ENCODE measurements at regions not wholly inside any gene's neighbourhood (a gene's known extent, or its start where the extent isn't known, plus 50 kb on each side); places are given as distances from the start of the nearest gene placed in this dataset.

DNA sequence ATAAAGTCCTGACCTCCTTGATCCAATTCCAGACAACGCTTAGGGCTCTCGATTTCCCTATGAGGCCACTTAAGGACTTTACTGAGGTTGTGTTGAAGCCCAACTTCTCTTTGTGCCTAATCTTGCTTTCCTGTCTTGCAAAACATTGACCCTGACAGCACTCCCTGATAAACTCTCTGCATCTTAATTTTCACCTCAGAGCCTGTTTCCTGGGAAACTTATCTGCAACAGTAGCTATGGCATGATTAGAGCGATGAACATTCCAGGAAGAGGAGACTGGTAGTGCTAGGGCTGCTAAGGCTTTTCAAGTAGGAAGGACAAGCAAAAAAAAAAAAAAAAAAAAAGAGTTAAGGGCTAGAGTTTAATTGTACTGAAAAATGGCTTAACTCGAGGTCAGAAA is 118.9 kb downstream of the RGS21 start:
- Histone ChIP-seq H4K8ac (ENCODE audit: extremely low read depth, insufficient read depth, low read length) (no peak overlapping the region), H2BK12ac (ENCODE audit: low read depth, low read length) (no peak overlapping the region), H3K4ac (replicated peaks; ENCODE audit: insufficient read length, low read depth, low read length) (no peak overlapping the region), H2AK5ac (ENCODE audit: low read depth, low read length) (no peak overlapping the region), H3K36me3 (ENCODE audit: control insufficient read depth in 2 of 4, insufficient read depth in 4 of 4, low read length in 3 of 4) (no peaks in the 10 kb centered on the region), H3K4me2 (ENCODE audit: insufficient read depth in 1 of 2, low read depth in 2 of 2, low read length in 2 of 2) (no peak overlapping the region), H3K56ac (replicated peaks; ENCODE audit: insufficient read length, low read depth, low read length) (no peak overlapping the region), H3K27me3 (replicated peaks in 1 of 4; ENCODE audit: control insufficient read depth in 3 of 4, extremely low read depth in 1 of 4, insufficient read depth in 3 of 4, low read length in 3 of 4) (no peaks in the 10 kb centered on the region), H3K18ac (ENCODE audit: extremely low read depth, low read length) (no peak overlapping the region), H4K5ac (ENCODE audit: insufficient read length, low read depth, low read length) (no peak overlapping the region), H2AFZ (ENCODE audit: low read length) (no peak overlapping the region), H2BK5ac (ENCODE audit: low read depth, low read length) (no peak overlapping the region), H3K9me3 (ENCODE audit: insufficient read depth in 2 of 2, low read depth in 1 of 2, low read length in 1 of 2) (peaks cover 8 to 9% of the 10 kb centered on the region in 2 experiments; a peak in 3 of 4 replicates), H2BK15ac (ENCODE audit: low read length) (no peak overlapping the region), H2BK120ac (replicated peaks; ENCODE audit: low read depth, low read length) (no peak overlapping the region), H3K23ac (ENCODE audit: insufficient read length) (no peak overlapping the region), H3K14ac (ENCODE audit: insufficient read length) (no peak overlapping the region), H4K20me1 (replicated peaks in 1 of 2; ENCODE audit: control insufficient read depth in 1 of 2, insufficient read depth in 2 of 2, low read length in 2 of 2) (no peaks in the 10 kb centered on the region), H3K79me1 (ENCODE audit: low read depth, low read length) (no peaks in the 10 kb centered on the region), H3K23me2 (ENCODE audit: low read depth, low read length) (no peaks in the 10 kb centered on the region), H4K91ac (replicated peaks; ENCODE audit: insufficient read length, low read length) (no peak overlapping the region), H3K4me3 (ENCODE audit: extremely low read depth in 1 of 4, insufficient read depth in 2 of 4, low read depth in 3 of 4, low read length in 4 of 4) (no peak overlapping the region), H2BK20ac (ENCODE audit: low read length) (no peak overlapping the region), H3K4me1 (replicated peaks in 1 of 4; ENCODE audit: control insufficient read depth in 3 of 4, insufficient read depth in 4 of 4, low read length in 3 of 4) (no peaks in the 10 kb centered on the region), H3K27ac (ENCODE audit: low read depth, low read length) (no peak overlapping the region), H3K9ac (replicated peaks in 1 of 4; ENCODE audit: extremely low read depth in 1 of 4, low read depth in 3 of 4, low read length in 3 of 4) (no peak overlapping the region), H3K79me2 (ENCODE audit: control insufficient read depth in 1 of 2, insufficient read depth in 2 of 2, low read length in 2 of 2) (no peaks in the 10 kb centered on the region)
- CTCF ChIA-PET (ENCODE audit: partially characterized antibody): no interaction called here
- 95% methylated on average over 4 of the region's 4 CpGs; no CpG with 5 or more reads in 1 of the 2 experiments for WGBS, 2 experiments (ENCODE audit: extremely low coverage in 1 of 2, insufficient coverage in 1 of 2, insufficient read length in 1 of 2, insufficient replicate concordance in 2 of 2, low coverage in 1 of 2, low lambda C conversion rate in 2 of 2, missing lambda C conversion rate in 1 of 2)
- FAIRE-seq (no peak), DNase-seq (ENCODE audit: low read depth in 1 of 2, low spot score in 2 of 2) (no peak)
- POLR2A ChIA-PET (ENCODE audit: partially characterized antibody): no interaction called here
- TF ChIP-seq ASH2L (IDR thresholded peaks at IDR 0.05; ENCODE audit: low read length): no peak
- TF ChIP-seq YY1 (IDR thresholded peaks at IDR 0.05; ENCODE audit: low read depth, low read length): no peak
- TF ChIP-seq, protein P1, sequence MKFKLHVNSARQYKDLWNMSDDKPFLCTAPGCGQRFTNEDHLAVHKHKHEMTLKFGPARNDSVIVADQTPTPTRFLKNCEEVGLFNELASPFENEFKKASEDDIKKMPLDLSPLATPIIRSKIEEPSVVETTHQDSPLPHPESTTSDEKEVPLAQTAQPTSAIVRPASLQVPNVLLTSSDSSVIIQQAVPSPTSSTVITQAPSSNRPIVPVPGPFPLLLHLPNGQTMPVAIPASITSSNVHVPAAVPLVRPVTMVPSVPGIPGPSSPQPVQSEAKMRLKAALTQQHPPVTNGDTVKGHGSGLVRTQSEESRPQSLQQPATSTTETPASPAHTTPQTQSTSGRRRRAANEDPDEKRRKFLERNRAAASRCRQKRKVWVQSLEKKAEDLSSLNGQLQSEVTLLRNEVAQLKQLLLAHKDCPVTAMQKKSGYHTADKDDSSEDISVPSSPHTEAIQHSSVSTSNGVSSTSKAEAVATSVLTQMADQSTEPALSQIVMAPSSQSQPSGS (IDR thresholded peaks at IDR 0.05; ENCODE audit: low read length): no peak
- TF ChIP-seq SIRT6 (IDR thresholded peaks at IDR 0.05; ENCODE audit: low read length): no peak
- no peak for TF ChIP-seq GTF2F1 (IDR thresholded peaks at IDR 0.05; ENCODE audit: borderline replicate concordance, low read depth, low read length)
- TF ChIP-seq CBX8 (IDR thresholded peaks at IDR 0.05; ENCODE audit: borderline replicate concordance, low read depth, low read length): no peak
- TF ChIP-seq CTBP2 (IDR thresholded peaks at IDR 0.05; ENCODE audit: borderline replicate concordance, insufficient read depth, insufficient read length, low read length): no peak
- TF ChIP-seq, protein P2, sequence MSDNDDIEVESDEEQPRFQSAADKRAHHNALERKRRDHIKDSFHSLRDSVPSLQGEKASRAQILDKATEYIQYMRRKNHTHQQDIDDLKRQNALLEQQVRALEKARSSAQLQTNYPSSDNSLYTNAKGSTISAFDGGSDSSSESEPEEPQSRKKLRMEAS (IDR thresholded peaks at IDR 0.05): no peak

All from H1 (cell line).